ENCODE measurements at regions not wholly inside any gene's neighbourhood (a gene's known extent, or its start where the extent isn't known, plus 50 kb on each side); places are given as distances from the start of the nearest gene placed in this dataset.

- Mint-ChIP-seq H3K9me3 (ENCODE audit: insufficient read depth) (no peaks in the 10 kb centered on the region), H3K27ac (no peak overlapping the region)
- no CpG with 5 or more reads among the region's 1 CpG for WGBS (ENCODE audit: insufficient coverage)
Observed at GRCh38 chr2:125638345-125638744, 1017.6 kb upstream of the GYPC start.

GRCh38 chr2:125642032-125642431 is 1013.9 kb upstream of the GYPC start:
- ChIA-PET POLR2A (no interaction called here), CTCF (no interaction called here)
- H3K4me3 Mint-ChIP-seq, result no peak overlapping the region

More at GRCh38 chr2:125638345-125638744, 1017.6 kb upstream of the GYPC start:
- H3K27ac ChIP-seq (ENCODE audit: low read length in 2 of 2), result no peak overlapping the region
- no peak overlapping the region for H3K4me3 ChIP-seq (ENCODE audit: control extremely low read depth in 1 of 5, extremely low read depth in 1 of 5, insufficient read depth in 1 of 5, low read depth in 2 of 5, low read length in 4 of 5)
- H3K27me3 ChIP-seq (replicated peaks in 1 of 4; ENCODE audit: control extremely low read depth in 1 of 4, control insufficient read depth in 3 of 4, insufficient read depth in 4 of 4, low read length in 3 of 4), result no peaks in the 10 kb centered on the region
- no peak overlapping the region for H2AFZ ChIP-seq (ENCODE audit: insufficient read depth, low read depth, low read length, poor library complexity, severe bottlenecking)
- intact Hi-C loops (cut with micrococcal nuclease), result no loop called here
- no peaks in the 10 kb centered on the region for H3K27me3 Mint-ChIP-seq
- POLR2A ChIA-PET, result no interaction called here
- H3K4me2 ChIP-seq (replicated peaks; ENCODE audit: low read depth, low read length, poor library complexity, severe bottlenecking), result no peak overlapping the region
- H3K79me2 ChIP-seq (ENCODE audit: control insufficient read depth, insufficient read depth, low read length), result no peaks in the 10 kb centered on the region
- TF ChIP-seq CTCF (IDR thresholded peaks at IDR 0.05) (no peak), EZH2 (IDR thresholded peaks at IDR 0.05; ENCODE audit: borderline replicate concordance, insufficient read depth, low read depth, low read length, poor library complexity, severe bottlenecking) (no peak)
- H4K20me1 ChIP-seq (ENCODE audit: control insufficient read depth, insufficient read depth, low read length, poor library complexity, severe bottlenecking), result no peaks in the 10 kb centered on the region
- CTCF ChIA-PET, result no interaction called here
- H3K9ac ChIP-seq (ENCODE audit: low read length), result no peak overlapping the region
- DNase-seq (no peak), ATAC-seq (ENCODE audit: low read depth) (no peak)
- H3K4me1 Mint-ChIP-seq, result no peaks in the 10 kb centered on the region
- H3K9me3 ChIP-seq (ENCODE audit: control extremely low read depth in 1 of 3, control insufficient read depth in 2 of 3, insufficient read depth in 1 of 3, low read length in 2 of 3), result no peaks in the 10 kb centered on the region
- no peaks in the 10 kb centered on the region for H3K4me1 ChIP-seq (ENCODE audit: control insufficient read depth in 2 of 2, insufficient read depth in 2 of 2, low read length in 2 of 2)
- no peak overlapping the region for H3K4me3 Mint-ChIP-seq
- H3K36me3 ChIP-seq (replicated peaks in 1 of 2; ENCODE audit: control extremely low read depth in 1 of 2, control insufficient read depth in 1 of 2, extremely low read depth in 1 of 2, insufficient read depth in 2 of 2, low read length in 1 of 2), result no peaks in the 10 kb centered on the region

More at GRCh38 chr2:125642032-125642431, 1013.9 kb upstream of the GYPC start:
- H3K4me1 Mint-ChIP-seq, result no peaks in the 10 kb centered on the region
- intact Hi-C loops (cut with micrococcal nuclease), result no loop called here
- H2AFZ ChIP-seq (ENCODE audit: insufficient read depth, low read depth, low read length, poor library complexity, severe bottlenecking), result no peak overlapping the region
- H3K27ac Mint-ChIP-seq, result no peak overlapping the region
- ATAC-seq (ENCODE audit: low read depth), result no peak
- no peaks in the 10 kb centered on the region for H3K9me3 ChIP-seq (ENCODE audit: control extremely low read depth in 1 of 3, control insufficient read depth in 2 of 3, insufficient read depth in 1 of 3, low read length in 2 of 3)
- no peaks in the 10 kb centered on the region for H3K9me3 Mint-ChIP-seq (ENCODE audit: insufficient read depth)
- H3K27ac ChIP-seq (ENCODE audit: low read length in 2 of 2), result no peak overlapping the region
- WGBS (ENCODE audit: insufficient coverage), result no CpG with 5 or more reads among the region's 2 CpGs
- no peak overlapping the region for H3K9ac ChIP-seq (ENCODE audit: low read length)
- no peaks in the 10 kb centered on the region for H3K27me3 Mint-ChIP-seq
- no peaks in the 10 kb centered on the region for H3K36me3 ChIP-seq (replicated peaks in 1 of 2; ENCODE audit: control extremely low read depth in 1 of 2, control insufficient read depth in 1 of 2, extremely low read depth in 1 of 2, insufficient read depth in 2 of 2, low read length in 1 of 2)
- no peak for DNase-seq
- H3K27me3 ChIP-seq (replicated peaks in 1 of 4; ENCODE audit: control extremely low read depth in 1 of 4, control insufficient read depth in 3 of 4, insufficient read depth in 4 of 4, low read length in 3 of 4), result no peaks in the 10 kb centered on the region
- H4K20me1 ChIP-seq (ENCODE audit: control insufficient read depth, insufficient read depth, low read length, poor library complexity, severe bottlenecking), result no peaks in the 10 kb centered on the region
- H3K4me3 ChIP-seq (ENCODE audit: control extremely low read depth in 1 of 5, extremely low read depth in 1 of 5, insufficient read depth in 1 of 5, low read depth in 2 of 5, low read length in 4 of 5), result no peak overlapping the region
- no peak overlapping the region for H3K4me2 ChIP-seq (replicated peaks; ENCODE audit: low read depth, low read length, poor library complexity, severe bottlenecking)
- no peak for TF ChIP-seq EZH2 (IDR thresholded peaks at IDR 0.05; ENCODE audit: borderline replicate concordance, insufficient read depth, low read depth, low read length, poor library complexity, severe bottlenecking)
- TF ChIP-seq CTCF (IDR thresholded peaks at IDR 0.05), result no peak
- H3K79me2 ChIP-seq (ENCODE audit: control insufficient read depth, insufficient read depth, low read length), result no peaks in the 10 kb centered on the region
- H3K4me1 ChIP-seq (ENCODE audit: control insufficient read depth in 2 of 2, insufficient read depth in 2 of 2, low read length in 2 of 2), result no peaks in the 10 kb centered on the region
